IMR-90 (cell line): ENCODE measurements at regions not wholly inside any gene's neighbourhood (a gene's known extent, or its start where the extent isn't known, plus 50 kb on each side); places are given as distances from the start of the nearest gene placed in this dataset.

ENCODE experiments used
- ATAC-seq: fragments of 200-7000 bp; cut with Tn5 transposase; 2 replicates; pipeline ENCODE4 v1.9.1; 2020; ENCODE audit warnings: low read depth, mild to moderate bottlenecking, moderate library complexity
- BruUV-seq: library from RNA; stranded (reverse); fragments of 400-500 nt; replicated peaks from 2 replicates; lab custom pipeline; 2021; lab: Mats Ljungman, UMichigan
- CTCF ChIA-PET: fragments of 300-600 bp; formaldehyde crosslinking; extraction: SDS; loops from one replicate; lab custom pipeline; 2021; ENCODE audit warnings: antibody characterized with exemption; lab: Yijun Ruan, JAX
- POLR2A ChIA-PET: fragments of 300-600 bp; sonication (Branson Sonifier 250); formaldehyde crosslinking; loops from one replicate; lab custom pipeline; 2022; ENCODE audit warnings: antibody characterized with exemption; ENCODE audit not compliant: unreplicated experiment; lab: Charles Lee
- DNase-seq: peaks from one replicate; pipeline ENCODE4 v3.0.0; 2013
- H2AFZ ChIP-seq: replicated peaks from 2 replicates; pipeline ENCODE3; 2013; ENCODE audit warnings: low read length, mild to moderate bottlenecking; ENCODE audit not compliant: poor library complexity
- H2AK5ac ChIP-seq: 2 replicates; pipeline ENCODE4 v1.6.1; 2013; ENCODE audit warnings: low read depth, low read length, inconsistent platforms
- H2AK9ac ChIP-seq: replicated peaks from 2 replicates; pipeline ENCODE3; 2013; ENCODE audit warnings: mild to moderate bottlenecking, low read depth, low read length, moderate library complexity; ENCODE audit not compliant: poor library complexity
- H2BK120ac ChIP-seq: 2 replicates; pipeline ENCODE4 v1.6.1; 2013; ENCODE audit warnings: low read depth, low read length, inconsistent platforms
- H2BK15ac ChIP-seq: 3 replicates; pipeline ENCODE4 v1.6.1; 2013; ENCODE audit warnings: low read depth, low read length, inconsistent platforms
- H2BK20ac ChIP-seq: 2 replicates; pipeline ENCODE4 v1.6.1; 2013; ENCODE audit warnings: low read depth, mild to moderate bottlenecking, inconsistent platforms, low read length, moderate library complexity
- H2BK5ac ChIP-seq: 2 replicates; pipeline ENCODE4 v1.6.1; 2013; ENCODE audit warnings: mild to moderate bottlenecking, low read depth, low read length, inconsistent platforms; ENCODE audit not compliant: poor library complexity, severe bottlenecking
- H3K14ac ChIP-seq: replicated peaks from 2 replicates; pipeline ENCODE4 v1.6.1; 2013; ENCODE audit warnings: low read depth, low read length, inconsistent platforms
- H3K18ac ChIP-seq: 2 replicates; pipeline ENCODE4 v1.6.1; 2013; ENCODE audit warnings: low read depth, low read length, control low read depth
- H3K23ac ChIP-seq: 2 replicates; pipeline ENCODE4 v1.6.1; 2013; ENCODE audit warnings: low read depth, low read length, inconsistent platforms
- H3K27ac ChIP-seq: 2 replicates; pipeline ENCODE4 v1.5.1; 2013; ENCODE audit warnings: mild to moderate bottlenecking, control low read depth, low read length; ENCODE audit not compliant: insufficient read depth
- H3K27me3 ChIP-seq: 2 replicates; pipeline ENCODE4 v1.6.1; 2013; ENCODE audit warnings: low read length; ENCODE audit not compliant: control insufficient read depth, insufficient read depth
- H3K36me3 ChIP-seq: 2 replicates; pipeline ENCODE4 v1.6.1; 2013; ENCODE audit warnings: low read length, mixed read lengths; ENCODE audit not compliant: control insufficient read depth, insufficient read depth
- H3K4ac ChIP-seq: 2 replicates; pipeline ENCODE4 v1.6.1; 2013; ENCODE audit warnings: low read depth, low read length, inconsistent platforms
- H3K4me1 ChIP-seq: 2 replicates; pipeline ENCODE4 v1.6.1; 2013; ENCODE audit warnings: low read length, mixed read lengths; ENCODE audit not compliant: control insufficient read depth, insufficient read depth
- H3K4me2 ChIP-seq: 2 replicates; pipeline ENCODE4 v1.6.1; 2013; ENCODE audit warnings: low read depth, mild to moderate bottlenecking, control low read depth, low read length, moderate library complexity
- H3K4me3 ChIP-seq: 2 replicates; pipeline ENCODE4 v1.5.1; 2013; ENCODE audit warnings: low read depth, mild to moderate bottlenecking, control low read depth, low read length, moderate library complexity; ENCODE audit not compliant: insufficient read depth
- H3K56ac ChIP-seq: 2 replicates; pipeline ENCODE4 v1.6.1; 2013; ENCODE audit warnings: low read length, inconsistent platforms; ENCODE audit not compliant: insufficient read depth; ENCODE audit errors: extremely low read depth
- H3K79me1 ChIP-seq, 2 experiments: 2 replicates each; pipeline ENCODE4 v1.6.1; 2013; ENCODE audit warnings: low read length in 2 of 2, inconsistent platforms in 1 of 2, low read depth in 1 of 2
- H3K9ac ChIP-seq: 2 replicates; pipeline ENCODE4 v1.6.1; 2013; ENCODE audit warnings: low read depth, low read length, control low read depth
- H3K9me1 ChIP-seq: 2 replicates; pipeline ENCODE4 v1.6.1; 2013; ENCODE audit warnings: low read length, inconsistent platforms; ENCODE audit not compliant: insufficient read depth
- H3K9me3 ChIP-seq: 2 replicates; pipeline ENCODE4 v1.6.1; 2013; ENCODE audit warnings: low read length; ENCODE audit not compliant: control insufficient read depth, insufficient read depth
- H4K20me1 ChIP-seq: 2 replicates; pipeline ENCODE4 v1.6.1; 2013; ENCODE audit warnings: low read length, inconsistent platforms; ENCODE audit not compliant: insufficient read depth
- H4K5ac ChIP-seq: 2 replicates; pipeline ENCODE4 v1.6.1; 2013; ENCODE audit warnings: mild to moderate bottlenecking, low read depth, low read length, control low read depth
- H4K8ac ChIP-seq, 2 experiments: 2 replicates each; pipeline ENCODE4 v1.6.1; 2013; ENCODE audit warnings: low read depth in 2 of 2, low read length in 2 of 2, control low read depth in 1 of 2, inconsistent platforms in 1 of 2
- H4K91ac ChIP-seq: 2 replicates; pipeline ENCODE4 v1.6.1; 2013; ENCODE audit warnings: low read depth, low read length, inconsistent platforms; ENCODE audit not compliant: insufficient read depth
- BHLHE40 ChIP-seq: fragments of 150-350 bp; IDR thresholded peaks from 2 replicates; pipeline ENCODE4 v1.6.1; 2016; ENCODE audit warnings: mild to moderate bottlenecking, low read depth, low read length
- CEBPB ChIP-seq: IDR thresholded peaks from 2 replicates; pipeline ENCODE4 v1.6.1; 2012; ENCODE audit warnings: low read depth, low read length, improper control_type of control experiment
- CHD1 ChIP-seq: IDR thresholded peaks from 2 replicates; pipeline ENCODE4 v1.6.1; 2012; ENCODE audit warnings: low read depth, low read length, improper control_type of control experiment
- FOS ChIP-seq: fragments of 150-350 bp; IDR thresholded peaks from 2 replicates; pipeline ENCODE4 v1.6.1; 2016; ENCODE audit warnings: low read depth, low read length
- MAFK ChIP-seq: IDR thresholded peaks from 2 replicates; pipeline ENCODE4 v1.6.1; 2012; ENCODE audit warnings: low read depth, low read length, improper control_type of control experiment
- MAZ ChIP-seq: IDR thresholded peaks from 2 replicates; pipeline ENCODE4 v1.6.1; 2012; ENCODE audit warnings: low read depth, mild to moderate bottlenecking, low read length, improper control_type of control experiment, moderate library complexity, borderline replicate concordance
- MXI1 ChIP-seq: IDR thresholded peaks from 2 replicates; pipeline ENCODE4 v1.6.1; 2012; ENCODE audit warnings: low read depth, mild to moderate bottlenecking, low read length, moderate library complexity, borderline replicate concordance
- NFE2L2 ChIP-seq: fragments of 150-350 bp; IDR thresholded peaks from 2 replicates; pipeline ENCODE4 v1.6.1; 2016; ENCODE audit warnings: low read depth, mild to moderate bottlenecking, low read length
- POLR2A ChIP-seq: IDR thresholded peaks from 2 replicates; pipeline ENCODE4 v1.6.1; 2012; ENCODE audit warnings: mild to moderate bottlenecking, low read depth, low read length
- RAD21 ChIP-seq: IDR thresholded peaks from 2 replicates; pipeline ENCODE4 v1.6.1; 2012; ENCODE audit warnings: low read length, improper control_type of control experiment
- RCOR1 ChIP-seq: IDR thresholded peaks from 2 replicates; pipeline ENCODE4 v1.6.1; 2012; ENCODE audit warnings: mild to moderate bottlenecking, low read length, improper control_type of control experiment; ENCODE audit not compliant: insufficient replicate concordance
- RFX5 ChIP-seq: IDR thresholded peaks from 2 replicates; pipeline ENCODE4 v1.8.0; 2012; ENCODE audit warnings: low read depth, mild to moderate bottlenecking, low read length, moderate library complexity
- SMC3 ChIP-seq: fragments of 150-350 bp; IDR thresholded peaks from 2 replicates; pipeline ENCODE4 v1.6.1; 2016; ENCODE audit warnings: low read depth, mild to moderate bottlenecking, antibody characterized with exemption, low read length, moderate library complexity
- WGBS, 2 experiments: methylation state at CpG; one replicate each; pipeline versions ENCODE4 v1.1.5 to v1.1.7; 2013; ENCODE audit warnings: missing lambda C conversion rate in 2 of 2; ENCODE audit not compliant: insufficient read length in 1 of 2; ENCODE audit errors: extremely low coverage in 2 of 2; 5-methylcytosine and 5-hydroxymethylcytosine counted together
- dilution Hi-C: fragments of 300-500 bp; cut with HindIII; formaldehyde crosslinking; loops from one replicate; pipeline ENCODE4 v1.14.3; 2018; ENCODE audit warnings: low sequenced_read_pairs; ENCODE audit not compliant: unreplicated experiment
- in situ Hi-C: fragments of 300-500 bp; cut with MboI; formaldehyde crosslinking; loops from 3 replicates; pipeline ENCODE4 v1.14.3; 2019; ENCODE audit warnings: low sequenced_read_pairs, inconsistent platforms, mixed read lengths
- intact Hi-C: fragments of 100-400 bp; cut with micrococcal nuclease; formaldehyde crosslinking; loops from 2 replicates; pipeline ENCODE4 v1.10.0; 2022
- TF ChIP-seq, protein P1 (sequence below): fragments of 150-350 bp; IDR thresholded peaks from 2 replicates; pipeline ENCODE4 v1.6.1; 2017; ENCODE audit warnings: mild to moderate bottlenecking, antibody characterized with exemption, low read length, low read depth
- TF ChIP-seq, protein P2 (sequence below): conservative IDR thresholded peaks from 2 replicates; pipeline ENCODE4 v1.5.1; 2012; ENCODE audit warnings: mild to moderate bottlenecking, low read depth, low read length, improper control_type of control experiment
- TF ChIP-seq, protein P3 (sequence below): fragments of 150-350 bp; IDR thresholded peaks from 2 replicates; pipeline ENCODE4 v1.6.1; 2016; ENCODE audit warnings: low read depth, mild to moderate bottlenecking, low read length, moderate library complexity, borderline replicate concordance

DNA sequence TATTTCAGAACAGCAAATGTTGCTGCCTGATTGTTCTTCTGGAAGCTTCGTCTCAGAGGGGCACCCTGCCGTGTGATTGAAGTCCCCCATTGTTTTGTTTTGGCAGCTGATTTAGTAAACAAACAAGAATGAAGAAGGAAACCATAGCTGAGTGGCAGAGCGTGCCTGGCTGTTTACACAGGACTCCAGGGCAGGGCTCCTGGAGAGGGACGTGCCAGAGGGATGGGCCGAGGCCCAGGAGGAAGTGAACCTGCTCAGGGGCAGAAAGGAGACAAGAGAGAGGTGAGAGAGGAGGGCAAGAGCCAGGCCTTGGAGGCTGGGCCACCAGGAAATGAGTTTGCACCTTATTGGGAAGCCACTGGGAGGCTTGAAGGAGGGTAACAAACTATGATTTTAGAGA, 85.5 kb upstream of the B3GAT1 start:
- BruUV-seq = no TSS peak
- peaks cover 41% of the 10 kb centered on the region for H3K9me3 ChIP-seq
- dilution Hi-C loops = no loop called here

More for the DNA sequence above, 85.5 kb upstream of the B3GAT1 start:
- no peak overlapping the region for H2BK120ac ChIP-seq
- no peak overlapping the region for H4K5ac ChIP-seq
- no peaks in the 10 kb centered on the region for H3K36me3 ChIP-seq
- WGBS, 2 experiments = 17% methylated on average over 2 of the region's 5 CpGs; no CpG with 5 or more reads in 1 of the 2 experiments
- intact Hi-C loops (no loop called here), in situ Hi-C loops (no loop called here)
- ChIA-PET POLR2A (no interaction called here), CTCF (no interaction called here)
- no peak overlapping the region for H2BK5ac ChIP-seq
- H3K27me3 ChIP-seq = no peaks in the 10 kb centered on the region
- no peak overlapping the region for H3K56ac ChIP-seq
- H3K23ac ChIP-seq = no peak overlapping the region
- no peak overlapping the region for H3K14ac ChIP-seq
- no peak overlapping the region for H2BK20ac ChIP-seq
- no peak overlapping the region for H4K91ac ChIP-seq
- H2BK15ac ChIP-seq = no peak overlapping the region
- no peak overlapping the region for H3K27ac ChIP-seq
- no peaks in the 10 kb centered on the region for H3K4me1 ChIP-seq
- no peak overlapping the region for H3K4ac ChIP-seq
- no peak for TF ChIP-seq RAD21
- no peak for TF ChIP-seq RCOR1
- TF ChIP-seq MXI1 = no peak
- TF ChIP-seq CHD1 = no peak
- no peak for TF ChIP-seq RFX5
- TF ChIP-seq CEBPB = no peak
- TF ChIP-seq FOS = no peak
- no peak for TF ChIP-seq NFE2L2
- TF ChIP-seq SMC3 = no peak
- TF ChIP-seq, protein P1, sequence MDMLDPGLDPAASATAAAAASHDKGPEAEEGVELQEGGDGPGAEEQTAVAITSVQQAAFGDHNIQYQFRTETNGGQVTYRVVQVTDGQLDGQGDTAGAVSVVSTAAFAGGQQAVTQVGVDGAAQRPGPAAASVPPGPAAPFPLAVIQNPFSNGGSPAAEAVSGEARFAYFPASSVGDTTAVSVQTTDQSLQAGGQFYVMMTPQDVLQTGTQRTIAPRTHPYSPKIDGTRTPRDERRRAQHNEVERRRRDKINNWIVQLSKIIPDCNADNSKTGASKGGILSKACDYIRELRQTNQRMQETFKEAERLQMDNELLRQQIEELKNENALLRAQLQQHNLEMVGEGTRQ = no peak
- TF ChIP-seq, protein P2, sequence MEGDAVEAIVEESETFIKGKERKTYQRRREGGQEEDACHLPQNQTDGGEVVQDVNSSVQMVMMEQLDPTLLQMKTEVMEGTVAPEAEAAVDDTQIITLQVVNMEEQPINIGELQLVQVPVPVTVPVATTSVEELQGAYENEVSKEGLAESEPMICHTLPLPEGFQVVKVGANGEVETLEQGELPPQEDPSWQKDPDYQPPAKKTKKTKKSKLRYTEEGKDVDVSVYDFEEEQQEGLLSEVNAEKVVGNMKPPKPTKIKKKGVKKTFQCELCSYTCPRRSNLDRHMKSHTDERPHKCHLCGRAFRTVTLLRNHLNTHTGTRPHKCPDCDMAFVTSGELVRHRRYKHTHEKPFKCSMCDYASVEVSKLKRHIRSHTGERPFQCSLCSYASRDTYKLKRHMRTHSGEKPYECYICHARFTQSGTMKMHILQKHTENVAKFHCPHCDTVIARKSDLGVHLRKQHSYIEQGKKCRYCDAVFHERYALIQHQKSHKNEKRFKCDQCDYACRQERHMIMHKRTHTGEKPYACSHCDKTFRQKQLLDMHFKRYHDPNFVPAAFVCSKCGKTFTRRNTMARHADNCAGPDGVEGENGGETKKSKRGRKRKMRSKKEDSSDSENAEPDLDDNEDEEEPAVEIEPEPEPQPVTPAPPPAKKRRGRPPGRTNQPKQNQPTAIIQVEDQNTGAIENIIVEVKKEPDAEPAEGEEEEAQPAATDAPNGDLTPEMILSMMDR = no peak
- TF ChIP-seq BHLHE40 = no peak
- TF ChIP-seq MAZ = no peak
- TF ChIP-seq POLR2A = no peak
- TF ChIP-seq, protein P3, sequence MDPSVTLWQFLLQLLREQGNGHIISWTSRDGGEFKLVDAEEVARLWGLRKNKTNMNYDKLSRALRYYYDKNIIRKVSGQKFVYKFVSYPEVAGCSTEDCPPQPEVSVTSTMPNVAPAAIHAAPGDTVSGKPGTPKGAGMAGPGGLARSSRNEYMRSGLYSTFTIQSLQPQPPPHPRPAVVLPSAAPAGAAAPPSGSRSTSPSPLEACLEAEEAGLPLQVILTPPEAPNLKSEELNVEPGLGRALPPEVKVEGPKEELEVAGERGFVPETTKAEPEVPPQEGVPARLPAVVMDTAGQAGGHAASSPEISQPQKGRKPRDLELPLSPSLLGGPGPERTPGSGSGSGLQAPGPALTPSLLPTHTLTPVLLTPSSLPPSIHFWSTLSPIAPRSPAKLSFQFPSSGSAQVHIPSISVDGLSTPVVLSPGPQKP = no peak
- no peak for TF ChIP-seq MAFK
- no peak overlapping the region for H2AK9ac ChIP-seq
- no peak overlapping the region for H4K8ac ChIP-seq
- no peaks in the 10 kb centered on the region for H3K79me1 ChIP-seq
- H3K9me1 ChIP-seq = no peaks in the 10 kb centered on the region
- no peak for DNase-seq
- no peak overlapping the region for H2AFZ ChIP-seq
- no peak overlapping the region for H3K4me3 ChIP-seq
- no peaks in the 10 kb centered on the region for H4K20me1 ChIP-seq
- H3K9ac ChIP-seq = no peak overlapping the region
- ATAC-seq = no peak
- no peak overlapping the region for H3K18ac ChIP-seq
- H3K4me2 ChIP-seq = no peak overlapping the region
- H2AK5ac ChIP-seq = no peak overlapping the region
